ENCODE measurements at regions not wholly inside any gene's neighbourhood (a gene's known extent, or its start where the extent isn't known, plus 50 kb on each side); places are given as distances from the start of the nearest gene placed in this dataset.

DNA sequence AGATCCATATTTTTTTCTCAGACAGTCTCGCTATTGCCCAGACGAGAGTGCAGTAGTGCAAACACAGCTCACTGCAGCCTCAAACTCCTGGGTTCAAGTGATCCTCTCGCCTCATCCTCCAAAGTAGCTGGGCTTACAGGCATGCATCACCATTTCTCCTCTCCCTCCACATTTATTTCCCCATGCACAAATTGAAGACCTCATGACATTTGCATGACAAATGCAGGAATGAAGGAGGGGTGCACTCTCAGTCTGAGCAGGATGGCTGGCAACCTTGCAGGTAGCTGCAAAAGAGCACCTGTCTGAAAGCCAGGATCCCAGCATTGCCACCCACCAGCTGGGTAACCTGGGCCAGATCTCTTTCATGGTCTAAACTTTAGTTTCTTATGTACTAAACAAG lies 111.2 kb downstream of the SH3TC2 start:
- ATAC-seq = no peak

DNA sequence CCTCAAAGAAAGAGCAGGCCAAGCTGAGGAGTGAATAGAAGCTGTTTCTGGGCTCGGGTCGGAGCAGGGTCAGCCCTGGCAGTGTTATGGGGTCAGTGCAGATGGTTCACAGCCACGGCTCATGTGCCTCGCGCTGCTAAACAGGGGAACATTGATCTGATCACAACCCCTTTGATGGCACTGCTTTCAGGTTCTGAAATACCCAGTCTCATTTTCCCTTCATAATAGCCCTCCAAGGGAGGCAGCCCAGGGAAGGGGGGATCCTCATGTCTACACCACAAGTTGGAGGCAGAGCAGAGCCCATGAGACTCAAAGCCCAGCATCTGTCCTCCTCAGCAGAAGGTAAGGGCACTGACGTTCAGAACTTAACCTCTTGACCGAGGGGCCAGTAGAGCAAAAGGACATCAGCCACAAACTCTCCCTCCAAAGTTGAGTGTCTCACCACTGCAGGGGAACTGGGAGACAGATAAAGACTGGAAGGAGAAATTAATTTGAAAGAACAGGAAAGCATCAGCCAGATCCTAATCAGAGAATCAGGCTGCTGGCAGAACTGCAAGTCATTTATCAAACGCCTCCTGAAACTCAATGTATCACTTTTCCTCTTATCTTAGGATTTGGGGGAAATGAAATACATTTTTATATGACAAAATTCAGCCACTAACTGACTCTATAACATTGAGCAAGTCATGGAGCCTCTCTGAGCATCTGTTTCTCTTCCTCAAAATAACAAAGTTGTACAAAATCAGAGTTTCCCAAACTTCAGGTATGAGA lies 110.6 kb downstream of the SH3TC2 start:
- ATAC-seq = no peak

DNA sequence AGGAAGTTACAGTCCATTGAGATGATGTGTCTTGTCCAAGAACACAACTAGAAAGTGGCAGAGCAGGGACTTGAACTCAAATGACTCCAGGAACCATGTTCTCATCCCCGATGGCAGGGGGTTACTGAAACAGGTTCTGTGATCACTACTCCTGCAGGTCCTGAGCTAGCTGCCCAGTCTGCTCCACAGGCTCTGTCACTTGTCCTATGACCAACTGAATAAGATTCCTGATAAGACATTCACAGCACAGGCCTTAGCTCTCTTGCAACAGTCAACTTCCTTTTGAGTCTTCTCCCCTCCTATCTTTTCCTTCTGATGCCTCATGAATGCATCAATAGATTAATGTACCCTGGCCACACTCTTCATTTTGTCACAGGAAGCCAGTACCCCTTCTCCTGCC lies 109.2 kb downstream of the SH3TC2 start:
- peak; percentile 19 for ATAC-seq

Data from esophagus mucosa (tissue), 1 donor.